IMR-90 (cell line): ENCODE measurements at regions not wholly inside any gene's neighbourhood (a gene's known extent, or its start where the extent isn't known, plus 50 kb on each side); places are given as distances from the start of the nearest gene placed in this dataset.
A peak's percentile ranks its signal among the peaks of the same experiment; 100 is the strongest.

Source experiments
- ATAC-seq: fragments of 200-7000 bp; cut with Tn5 transposase; 2 replicates; pipeline ENCODE4 v1.9.1; 2020; ENCODE audit warnings: low read depth, mild to moderate bottlenecking, moderate library complexity
- BruUV-seq: library from RNA; stranded (reverse); fragments of 400-500 nt; replicated peaks from 2 replicates; lab custom pipeline; 2021; lab: Mats Ljungman, UMichigan
- CTCF ChIA-PET: fragments of 300-600 bp; formaldehyde crosslinking; extraction: SDS; loops from one replicate; lab custom pipeline; 2021; ENCODE audit warnings: antibody characterized with exemption; lab: Yijun Ruan, JAX
- POLR2A ChIA-PET: fragments of 300-600 bp; sonication (Branson Sonifier 250); formaldehyde crosslinking; loops from one replicate; lab custom pipeline; 2022; ENCODE audit warnings: antibody characterized with exemption; ENCODE audit not compliant: unreplicated experiment; lab: Charles Lee
- DNase-seq: peaks from one replicate; pipeline ENCODE4 v3.0.0; 2013
- H2AFZ ChIP-seq: replicated peaks from 2 replicates; pipeline ENCODE3; 2013; ENCODE audit warnings: low read length, mild to moderate bottlenecking; ENCODE audit not compliant: poor library complexity
- H2AK5ac ChIP-seq: 2 replicates; pipeline ENCODE4 v1.6.1; 2013; ENCODE audit warnings: low read depth, low read length, inconsistent platforms
- H2AK9ac ChIP-seq: replicated peaks from 2 replicates; pipeline ENCODE3; 2013; ENCODE audit warnings: mild to moderate bottlenecking, low read depth, low read length, moderate library complexity; ENCODE audit not compliant: poor library complexity
- H2BK120ac ChIP-seq: 2 replicates; pipeline ENCODE4 v1.6.1; 2013; ENCODE audit warnings: low read depth, low read length, inconsistent platforms
- H2BK15ac ChIP-seq: 3 replicates; pipeline ENCODE4 v1.6.1; 2013; ENCODE audit warnings: low read depth, low read length, inconsistent platforms
- H2BK20ac ChIP-seq: 2 replicates; pipeline ENCODE4 v1.6.1; 2013; ENCODE audit warnings: low read depth, mild to moderate bottlenecking, inconsistent platforms, low read length, moderate library complexity
- H2BK5ac ChIP-seq: 2 replicates; pipeline ENCODE4 v1.6.1; 2013; ENCODE audit warnings: mild to moderate bottlenecking, low read depth, low read length, inconsistent platforms; ENCODE audit not compliant: poor library complexity, severe bottlenecking
- H3K14ac ChIP-seq: replicated peaks from 2 replicates; pipeline ENCODE4 v1.6.1; 2013; ENCODE audit warnings: low read depth, low read length, inconsistent platforms
- H3K18ac ChIP-seq: 2 replicates; pipeline ENCODE4 v1.6.1; 2013; ENCODE audit warnings: low read depth, low read length, control low read depth
- H3K23ac ChIP-seq: 2 replicates; pipeline ENCODE4 v1.6.1; 2013; ENCODE audit warnings: low read depth, low read length, inconsistent platforms
- H3K27ac ChIP-seq: 2 replicates; pipeline ENCODE4 v1.5.1; 2013; ENCODE audit warnings: mild to moderate bottlenecking, control low read depth, low read length; ENCODE audit not compliant: insufficient read depth
- H3K27me3 ChIP-seq: 2 replicates; pipeline ENCODE4 v1.6.1; 2013; ENCODE audit warnings: low read length; ENCODE audit not compliant: control insufficient read depth, insufficient read depth
- H3K36me3 ChIP-seq: 2 replicates; pipeline ENCODE4 v1.6.1; 2013; ENCODE audit warnings: low read length, mixed read lengths; ENCODE audit not compliant: control insufficient read depth, insufficient read depth
- H3K4ac ChIP-seq: 2 replicates; pipeline ENCODE4 v1.6.1; 2013; ENCODE audit warnings: low read depth, low read length, inconsistent platforms
- H3K4me1 ChIP-seq: 2 replicates; pipeline ENCODE4 v1.6.1; 2013; ENCODE audit warnings: low read length, mixed read lengths; ENCODE audit not compliant: control insufficient read depth, insufficient read depth
- H3K4me2 ChIP-seq: 2 replicates; pipeline ENCODE4 v1.6.1; 2013; ENCODE audit warnings: low read depth, mild to moderate bottlenecking, control low read depth, low read length, moderate library complexity
- H3K4me3 ChIP-seq: 2 replicates; pipeline ENCODE4 v1.5.1; 2013; ENCODE audit warnings: low read depth, mild to moderate bottlenecking, control low read depth, low read length, moderate library complexity; ENCODE audit not compliant: insufficient read depth
- H3K56ac ChIP-seq: 2 replicates; pipeline ENCODE4 v1.6.1; 2013; ENCODE audit warnings: low read length, inconsistent platforms; ENCODE audit not compliant: insufficient read depth; ENCODE audit errors: extremely low read depth
- H3K79me1 ChIP-seq, 2 experiments: 2 replicates each; pipeline ENCODE4 v1.6.1; 2013; ENCODE audit warnings: low read length in 2 of 2, inconsistent platforms in 1 of 2, low read depth in 1 of 2
- H3K9ac ChIP-seq: 2 replicates; pipeline ENCODE4 v1.6.1; 2013; ENCODE audit warnings: low read depth, low read length, control low read depth
- H3K9me1 ChIP-seq: 2 replicates; pipeline ENCODE4 v1.6.1; 2013; ENCODE audit warnings: low read length, inconsistent platforms; ENCODE audit not compliant: insufficient read depth
- H3K9me3 ChIP-seq: 2 replicates; pipeline ENCODE4 v1.6.1; 2013; ENCODE audit warnings: low read length; ENCODE audit not compliant: control insufficient read depth, insufficient read depth
- H4K20me1 ChIP-seq: 2 replicates; pipeline ENCODE4 v1.6.1; 2013; ENCODE audit warnings: low read length, inconsistent platforms; ENCODE audit not compliant: insufficient read depth
- H4K5ac ChIP-seq: 2 replicates; pipeline ENCODE4 v1.6.1; 2013; ENCODE audit warnings: mild to moderate bottlenecking, low read depth, low read length, control low read depth
- H4K8ac ChIP-seq, 2 experiments: 2 replicates each; pipeline ENCODE4 v1.6.1; 2013; ENCODE audit warnings: low read depth in 2 of 2, low read length in 2 of 2, control low read depth in 1 of 2, inconsistent platforms in 1 of 2
- H4K91ac ChIP-seq: 2 replicates; pipeline ENCODE4 v1.6.1; 2013; ENCODE audit warnings: low read depth, low read length, inconsistent platforms; ENCODE audit not compliant: insufficient read depth
- BHLHE40 ChIP-seq: fragments of 150-350 bp; IDR thresholded peaks from 2 replicates; pipeline ENCODE4 v1.6.1; 2016; ENCODE audit warnings: mild to moderate bottlenecking, low read depth, low read length
- CEBPB ChIP-seq: IDR thresholded peaks from 2 replicates; pipeline ENCODE4 v1.6.1; 2012; ENCODE audit warnings: low read depth, low read length, improper control_type of control experiment
- CHD1 ChIP-seq: IDR thresholded peaks from 2 replicates; pipeline ENCODE4 v1.6.1; 2012; ENCODE audit warnings: low read depth, low read length, improper control_type of control experiment
- CTCF ChIP-seq: conservative IDR thresholded peaks from 2 replicates; pipeline ENCODE4 v1.5.1; 2012; ENCODE audit warnings: mild to moderate bottlenecking, low read depth, low read length, improper control_type of control experiment
- ELK1 ChIP-seq: fragments of 150-350 bp; IDR thresholded peaks from 2 replicates; pipeline ENCODE4 v1.6.1; 2016; ENCODE audit warnings: low read depth, mild to moderate bottlenecking, low read length, moderate library complexity, borderline replicate concordance
- FOS ChIP-seq: fragments of 150-350 bp; IDR thresholded peaks from 2 replicates; pipeline ENCODE4 v1.6.1; 2016; ENCODE audit warnings: low read depth, low read length
- MAFK ChIP-seq: IDR thresholded peaks from 2 replicates; pipeline ENCODE4 v1.6.1; 2012; ENCODE audit warnings: low read depth, low read length, improper control_type of control experiment
- MAZ ChIP-seq: IDR thresholded peaks from 2 replicates; pipeline ENCODE4 v1.6.1; 2012; ENCODE audit warnings: low read depth, mild to moderate bottlenecking, low read length, improper control_type of control experiment, moderate library complexity, borderline replicate concordance
- MXI1 ChIP-seq: IDR thresholded peaks from 2 replicates; pipeline ENCODE4 v1.6.1; 2012; ENCODE audit warnings: low read depth, mild to moderate bottlenecking, low read length, moderate library complexity, borderline replicate concordance
- NFE2L2 ChIP-seq: fragments of 150-350 bp; IDR thresholded peaks from 2 replicates; pipeline ENCODE4 v1.6.1; 2016; ENCODE audit warnings: low read depth, mild to moderate bottlenecking, low read length
- POLR2A ChIP-seq: IDR thresholded peaks from 2 replicates; pipeline ENCODE4 v1.6.1; 2012; ENCODE audit warnings: mild to moderate bottlenecking, low read depth, low read length
- RAD21 ChIP-seq: IDR thresholded peaks from 2 replicates; pipeline ENCODE4 v1.6.1; 2012; ENCODE audit warnings: low read length, improper control_type of control experiment
- RCOR1 ChIP-seq: IDR thresholded peaks from 2 replicates; pipeline ENCODE4 v1.6.1; 2012; ENCODE audit warnings: mild to moderate bottlenecking, low read length, improper control_type of control experiment; ENCODE audit not compliant: insufficient replicate concordance
- RFX5 ChIP-seq: IDR thresholded peaks from 2 replicates; pipeline ENCODE4 v1.8.0; 2012; ENCODE audit warnings: low read depth, mild to moderate bottlenecking, low read length, moderate library complexity
- SMC3 ChIP-seq: fragments of 150-350 bp; IDR thresholded peaks from 2 replicates; pipeline ENCODE4 v1.6.1; 2016; ENCODE audit warnings: low read depth, mild to moderate bottlenecking, antibody characterized with exemption, low read length, moderate library complexity
- USF2 ChIP-seq: fragments of 150-350 bp; IDR thresholded peaks from 2 replicates; pipeline ENCODE4 v1.6.1; 2017; ENCODE audit warnings: mild to moderate bottlenecking, antibody characterized with exemption, low read length, low read depth
- WGBS, 2 experiments: methylation state at CpG; one replicate each; pipeline versions ENCODE4 v1.1.5 to v1.1.7; 2013; ENCODE audit warnings: missing lambda C conversion rate in 2 of 2; ENCODE audit not compliant: insufficient read length in 1 of 2; ENCODE audit errors: extremely low coverage in 2 of 2; 5-methylcytosine and 5-hydroxymethylcytosine counted together
- dilution Hi-C: fragments of 300-500 bp; cut with HindIII; formaldehyde crosslinking; loops from one replicate; pipeline ENCODE4 v1.14.3; 2018; ENCODE audit warnings: low sequenced_read_pairs; ENCODE audit not compliant: unreplicated experiment
- in situ Hi-C: fragments of 300-500 bp; cut with MboI; formaldehyde crosslinking; loops from 3 replicates; pipeline ENCODE4 v1.14.3; 2019; ENCODE audit warnings: low sequenced_read_pairs, inconsistent platforms, mixed read lengths
- intact Hi-C: fragments of 100-400 bp; cut with micrococcal nuclease; formaldehyde crosslinking; loops from 2 replicates; pipeline ENCODE4 v1.10.0; 2022

- Histone ChIP-seq H4K5ac (no peak overlapping the region; the same call in 1 of the 2 replicates), H3K4ac (no peak overlapping the region; the same call in 1 of the 2 replicates), H2AK9ac (no peak overlapping the region), H3K56ac (no peak overlapping the region), H4K91ac (no peak overlapping the region), H2AFZ (no peak overlapping the region), H3K4me3 (no peak overlapping the region), H2BK120ac (peak overlapping the region; percentile 12; the same call in 1 of the 2 replicates), H2BK5ac (peak overlapping the region; percentile 72), H2BK15ac (no peak overlapping the region), H3K36me3 (no peaks in the 10 kb centered on the region), H3K18ac (peak overlapping the region; percentile 39; the same call in 1 of the 2 replicates), H3K27me3 (no peaks in the 10 kb centered on the region), H3K9me3 (no peaks in the 10 kb centered on the region), H4K8ac (0 out of 4 replicates have a peak overlapping the region, but pooled peaks of 1 of the 2 experiments have one; percentile 2), H2AK5ac (no peak overlapping the region), H3K23ac (no peak overlapping the region), H3K9ac (no peak overlapping the region), H3K79me1 (no peaks in the 10 kb centered on the region), H3K14ac (no peak overlapping the region), H4K20me1 (no peaks in the 10 kb centered on the region), H3K9me1 (peaks cover 6% of the 10 kb centered on the region), H3K27ac (peak overlapping the region; percentile 1; the same call in 1 of the 2 replicates), H2BK20ac (peak overlapping the region; percentile 22; the same call in 1 of the 2 replicates), H3K4me1 (peaks cover 20% of the 10 kb centered on the region), H3K4me2 (peak overlapping the region; percentile 64; the same call in 1 of the 2 replicates)
- no TSS peak for BruUV-seq
- POLR2A ChIA-PET: no interaction called here
- CTCF ChIA-PET: interaction anchor here (0.6 kb wide), 1 partner anchor 772 kb away, joined by 5 read pairs; no protein-coding TSS in a partner anchor
- TF ChIP-seq RFX5 (no peak), MAZ (no peak), SMC3 (no peak), POLR2A (0 out of 2 replicates have a peak, but pooled peaks have one; percentile 18), CHD1 (no peak), BHLHE40 (0 out of 2 replicates have a peak, but pooled peaks have one; percentile 20), NFE2L2 (no peak), ELK1 (no peak), RAD21 (no peak), USF2 (no peak), CTCF (no peak), MXI1 (peak; percentile 69; the same call in 1 of the 2 replicates), RCOR1 (peak; percentile 28), FOS (no peak), MAFK (peak; percentile 33; the same call in 1 of the 2 replicates), CEBPB (peak; percentile 17; the same call in 1 of the 2 replicates)
- in situ Hi-C loops: no loop called here
- dilution Hi-C loops: no loop called here
- intact Hi-C loops: loop anchor here (10.0 kb wide), 1 partner anchor 339 kb away; no protein-coding TSS in a partner anchor
- DNase-seq (peak; percentile 97), ATAC-seq (peak; percentile 64)
- WGBS, 2 experiments: no CpG with 5 or more reads among the region's 4 CpGs
These were observed 122.1 kb downstream of the CYSLTR2 start for GRCh38 chr13:48775804-48776203.
